Activated CD8-positive, alpha-beta memory T cell treated with anti-CD3 and anti-CD28 coated beads for 48 hours (primary cell): ENCODE measurements at regions not wholly inside any gene's neighbourhood (a gene's known extent, or its start where the extent isn't known, plus 50 kb on each side); places are given as distances from the start of the nearest gene placed in this dataset.
"Not testable (repeated sequence)": the region's sequence is repeated elsewhere in the genome, so short reads cannot be mapped to it uniquely, and the experiment has no call there.

Experiments used
- DNase-seq, 3 experiments: peaks; one replicate each; pipeline ENCODE4 v3.0.0-alpha.2; 2020; ENCODE audit warnings: low read depth in 2 of 3, low spot score in 2 of 3

DNA sequence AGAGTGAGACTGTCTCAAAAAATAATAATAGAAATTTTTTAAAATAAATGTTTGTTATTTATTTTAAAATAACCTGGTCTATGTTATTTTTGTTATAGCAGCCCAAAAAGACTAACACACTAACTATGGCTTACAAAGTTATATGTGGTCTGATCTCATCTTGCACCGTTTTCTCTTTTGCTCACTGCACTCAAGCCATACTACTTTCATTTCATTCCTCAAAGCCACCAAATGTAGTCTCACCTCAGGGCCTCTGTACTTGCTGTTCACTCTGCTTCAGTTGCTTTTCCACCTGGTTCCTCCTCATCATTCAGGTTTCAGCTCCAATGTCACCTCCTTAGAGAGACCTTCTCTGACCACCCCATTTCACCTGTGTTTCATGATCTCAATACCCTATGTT is 55.2 kb upstream of the MDM1 start:
- no peak for DNase-seq

DNA sequence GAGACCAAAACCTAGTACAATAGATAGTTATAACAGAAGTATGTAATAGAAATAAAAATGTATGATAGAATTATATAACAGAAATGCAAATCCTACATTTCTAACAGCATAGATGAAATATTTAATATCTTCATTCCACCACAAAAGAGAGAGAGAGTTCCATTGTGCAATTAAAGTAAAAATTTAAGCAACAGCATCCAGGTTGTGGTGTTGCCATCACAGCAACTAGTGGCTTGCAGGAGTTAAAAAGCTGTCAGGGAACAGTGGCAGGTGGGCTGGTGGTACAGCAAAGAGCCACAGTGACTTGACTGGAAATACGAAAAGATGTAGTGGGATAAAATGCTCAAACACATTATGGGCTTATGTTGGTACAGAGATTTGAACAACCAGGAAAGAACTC is 57.1 kb upstream of the MDM1 start:
- no peak for DNase-seq

DNA sequence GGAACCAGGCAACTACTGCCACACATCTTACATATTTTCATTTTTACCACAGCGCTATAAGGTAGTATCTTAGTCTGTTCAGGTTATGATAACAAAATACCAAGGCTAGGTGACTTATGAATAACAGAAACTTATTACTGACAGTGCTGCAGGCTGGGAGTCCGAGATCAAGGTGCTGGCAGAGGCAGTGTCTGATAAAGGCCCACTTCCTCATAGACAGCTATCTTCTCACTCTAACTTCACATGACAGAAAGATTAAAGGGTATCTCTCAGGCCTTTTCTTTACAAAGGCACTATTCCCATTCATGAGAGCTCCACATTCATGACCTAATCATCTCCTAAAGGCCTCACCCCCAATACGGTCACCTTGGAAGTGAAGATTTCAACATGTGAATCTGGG is 59.8 kb upstream of the MDM1 start:
- DNase-seq: no peak

DNA sequence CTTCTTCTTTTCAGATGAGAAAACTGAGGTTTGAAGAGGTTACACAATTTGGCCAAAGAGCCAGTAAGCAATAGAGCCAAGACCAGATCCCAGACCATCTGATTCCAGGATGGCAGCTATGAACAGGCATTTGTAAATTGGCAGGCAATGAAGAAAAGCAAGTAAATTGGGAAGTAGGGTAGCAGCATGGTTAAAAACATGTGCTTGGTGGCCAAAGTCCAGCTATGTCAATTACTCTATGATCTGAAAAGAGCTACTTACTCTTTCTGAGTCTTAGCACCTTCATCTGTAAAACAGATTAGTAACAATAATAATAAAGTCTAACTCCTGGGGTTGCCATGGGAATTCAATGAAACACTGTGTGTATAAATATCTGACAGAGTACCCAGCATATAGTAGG is 60.2 kb upstream of the MDM1 start:
- DNase-seq: no peak

DNA sequence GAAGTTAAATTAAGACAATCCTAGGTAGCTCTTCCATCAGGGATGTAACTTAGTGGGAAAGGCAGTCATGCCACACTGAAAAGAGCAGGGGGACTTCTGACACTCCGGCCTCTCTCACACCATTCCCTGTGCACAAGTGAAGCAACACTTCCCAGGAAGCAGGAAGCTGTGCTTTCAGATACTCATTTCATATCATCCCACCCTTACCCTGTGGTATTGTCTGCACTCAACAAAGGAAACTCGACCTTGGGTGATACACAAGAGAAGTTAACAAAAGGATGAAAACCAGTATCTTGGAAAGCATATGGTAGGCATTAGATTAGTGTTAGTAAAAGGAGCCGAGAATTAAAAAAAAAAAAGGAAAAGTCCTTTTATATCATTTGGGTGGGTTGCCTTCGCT is 61.3 kb upstream of the MDM1 start:
- DNase-seq: no peak

DNA sequence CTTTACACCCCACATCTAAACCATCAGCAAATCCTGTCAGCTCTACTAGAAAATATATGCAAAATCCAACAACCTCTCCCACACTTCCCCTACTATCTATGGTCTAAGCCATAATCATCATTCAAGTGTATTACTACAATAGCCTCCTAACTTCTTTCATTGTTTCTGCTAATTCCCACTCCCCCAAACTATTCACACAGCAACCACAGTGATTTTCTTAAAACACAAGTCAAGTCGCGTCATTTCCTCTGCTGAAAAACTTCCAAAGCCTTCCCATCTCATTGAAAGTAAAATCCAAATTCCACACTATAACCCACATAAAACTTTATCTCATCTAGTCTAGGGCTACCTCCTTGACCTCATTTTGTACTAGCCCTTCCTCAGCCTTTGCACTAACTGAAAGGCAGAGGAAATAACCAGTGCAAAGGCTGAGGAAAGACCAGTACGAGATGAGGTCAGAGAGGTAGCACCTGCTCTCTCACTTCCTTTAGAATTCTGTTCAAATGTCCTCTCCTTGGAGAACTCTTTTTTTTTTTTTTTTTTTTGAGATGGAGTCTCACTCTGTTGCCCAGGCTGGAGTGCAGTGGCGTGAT is 65.5 kb upstream of the MDM1 start:
- no peak for DNase-seq

DNA sequence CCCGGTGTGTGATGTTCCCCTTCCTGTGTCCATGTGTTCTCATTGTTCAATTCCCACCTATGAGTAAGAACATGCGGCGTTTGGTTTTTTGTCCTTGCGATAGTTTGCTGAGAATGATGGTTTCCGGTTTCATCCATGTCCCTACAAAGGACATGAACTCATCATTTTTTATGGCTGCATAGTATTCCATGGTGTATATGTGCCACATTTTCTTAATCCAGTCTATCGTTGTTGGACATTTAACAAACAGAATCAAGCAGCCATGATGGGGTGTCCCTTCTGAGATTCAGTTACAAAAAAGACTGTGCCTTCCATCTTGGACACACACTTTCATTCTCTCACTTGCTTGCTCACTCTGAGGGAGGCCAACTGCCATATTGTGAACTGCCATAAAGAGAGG is 66.5 kb upstream of the MDM1 start:
- DNase-seq: not testable (repeated sequence)

DNA sequence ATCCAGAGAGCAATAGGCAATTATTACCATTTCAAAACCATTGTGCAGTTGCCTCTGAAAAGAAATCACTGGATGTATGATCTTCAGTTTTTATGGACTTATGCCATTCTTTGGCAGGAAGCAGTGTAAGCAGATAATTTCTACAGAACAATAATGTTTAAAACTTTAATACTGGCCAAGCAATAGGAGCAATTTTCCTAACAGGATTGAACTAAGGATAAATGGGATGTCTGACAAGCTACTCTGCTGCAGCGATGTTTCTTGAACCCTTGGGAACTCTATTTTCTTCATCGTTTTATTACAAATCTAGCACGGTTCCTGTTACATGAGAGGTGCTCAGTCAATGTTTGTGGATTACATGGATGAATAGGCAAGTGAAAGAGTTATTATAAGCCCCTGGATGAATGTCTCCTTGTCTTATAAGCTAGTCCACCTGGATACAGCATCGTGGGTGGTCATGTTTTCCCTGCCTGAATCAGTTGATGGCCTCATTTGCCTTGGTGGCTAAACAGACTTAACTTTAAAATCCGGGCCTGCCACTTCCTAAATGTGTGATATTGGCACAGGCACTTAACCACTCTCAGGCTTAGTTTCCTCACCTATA is 68.2 kb upstream of the MDM1 start:
- no peak for DNase-seq

DNA sequence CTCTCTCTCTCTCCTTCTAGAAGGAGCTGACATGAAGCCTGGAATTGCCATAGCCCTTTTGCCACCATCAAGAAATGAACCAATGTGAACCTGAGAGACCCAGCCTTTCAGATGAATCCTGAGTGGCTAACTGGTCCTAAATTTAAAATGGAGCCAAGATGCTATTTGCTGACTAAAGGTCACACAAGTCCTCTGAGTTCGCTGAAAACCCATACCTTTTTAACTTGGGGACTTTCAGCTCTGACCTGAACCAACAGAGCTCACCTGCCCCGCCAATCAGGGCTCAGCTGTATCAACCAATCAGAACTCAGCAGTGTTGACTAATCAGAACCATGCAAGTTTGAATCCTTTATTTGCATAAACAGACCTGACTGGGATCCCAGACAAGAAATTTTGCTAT is 70.3 kb upstream of the MDM1 start:
- DNase-seq: no peak

DNA sequence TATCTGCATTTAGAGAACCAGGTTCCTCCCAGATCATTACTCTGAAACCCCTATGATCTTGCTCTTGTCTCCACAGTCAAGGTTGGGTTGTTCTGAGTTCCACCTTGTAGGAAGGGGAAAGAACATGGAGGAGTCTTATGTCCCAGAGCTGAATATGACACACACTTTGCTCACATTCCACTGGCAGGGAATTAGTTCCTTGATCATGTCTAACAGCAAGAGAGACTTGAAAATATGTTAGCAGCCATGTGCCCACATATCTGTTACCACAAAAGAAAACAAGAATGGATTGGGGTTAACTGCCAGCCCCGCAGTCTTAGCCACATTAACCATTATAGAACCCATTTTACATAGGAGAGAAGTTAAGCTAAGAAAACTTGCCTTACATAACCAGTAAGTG is 71.1 kb upstream of the MDM1 start:
- DNase-seq: no peak

DNA sequence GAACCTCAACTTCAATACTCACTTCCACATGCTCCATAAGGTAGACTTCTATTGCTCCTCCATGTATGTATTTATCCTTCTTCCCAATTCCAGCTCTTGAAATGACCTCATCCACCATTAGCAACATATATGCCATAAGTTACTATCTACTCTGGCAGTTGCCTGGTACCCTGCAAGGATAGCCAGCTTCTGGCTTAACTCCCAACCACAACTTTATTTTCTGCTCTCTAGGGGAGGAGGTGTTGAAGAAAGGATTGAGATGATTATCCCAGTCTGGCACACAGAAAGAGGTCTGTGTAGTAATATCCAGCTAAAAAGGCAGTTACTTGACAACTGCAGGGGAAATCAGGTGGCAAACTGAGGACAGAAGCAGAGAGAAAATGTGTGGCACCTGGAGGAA is 71.5 kb upstream of the MDM1 start:
- no peak for DNase-seq

DNA sequence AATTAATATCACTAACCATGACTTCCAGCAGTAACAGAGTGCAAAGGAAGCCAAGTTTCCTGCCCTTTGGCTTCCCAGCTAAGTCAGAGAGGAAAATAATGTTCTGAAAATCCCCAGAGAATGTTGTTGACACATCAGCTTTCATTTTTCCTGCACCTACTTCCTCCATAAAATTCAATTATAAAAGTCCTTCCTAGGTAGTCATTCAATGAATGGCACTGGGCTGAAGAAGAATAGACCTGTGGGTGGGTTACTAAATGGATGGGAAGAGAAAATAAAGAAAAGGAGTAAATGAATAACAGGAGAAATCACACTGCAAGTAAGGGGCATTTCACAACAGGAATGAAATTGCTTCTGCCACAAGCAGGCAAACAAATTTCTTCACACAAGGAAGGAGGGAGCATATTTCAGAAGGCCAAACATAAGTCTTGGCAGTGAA is 73.2 kb upstream of the MDM1 start:
- no peak for DNase-seq

DNA sequence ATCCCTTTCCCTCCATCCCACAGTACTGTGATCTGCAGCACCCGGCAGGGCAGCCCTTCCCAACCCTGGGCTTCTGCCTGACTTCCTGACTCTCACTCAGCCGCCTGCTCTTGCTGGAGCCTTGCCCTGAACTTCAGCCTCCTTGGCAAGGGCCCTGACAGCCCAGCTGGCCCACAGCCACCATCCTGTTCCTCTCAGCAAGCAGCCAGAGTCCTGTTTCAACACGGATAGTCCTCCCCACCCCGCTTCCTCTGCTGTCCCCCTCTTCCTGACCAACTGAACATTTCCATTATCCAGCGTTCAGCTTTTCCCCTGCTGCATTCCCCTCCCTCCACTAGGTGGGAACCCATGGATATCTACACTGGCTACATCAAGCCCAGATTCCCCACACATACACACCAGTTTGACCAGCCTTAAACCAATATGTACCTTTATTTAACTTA is 74.0 kb upstream of the MDM1 start:
- DNase-seq: no peak

DNA sequence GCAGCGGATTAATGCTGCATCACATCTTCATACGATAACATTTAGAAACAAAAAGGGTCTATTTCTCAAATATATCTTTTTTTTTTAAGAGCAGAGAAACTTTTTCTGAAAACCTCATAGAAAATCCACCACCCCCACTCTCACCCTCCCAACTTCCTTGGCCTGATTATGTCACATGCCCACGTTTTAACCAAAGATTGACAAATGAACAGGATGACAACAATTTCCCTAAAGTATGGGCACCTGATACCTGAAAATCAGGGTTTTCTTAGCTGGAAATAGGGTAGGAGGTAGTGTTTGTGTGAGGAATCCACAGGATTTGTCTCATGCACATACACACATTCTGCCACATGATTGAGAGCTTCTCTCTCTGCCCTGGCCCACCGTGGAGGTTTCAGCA is 74.7 kb upstream of the MDM1 start:
- no peak for DNase-seq

DNA sequence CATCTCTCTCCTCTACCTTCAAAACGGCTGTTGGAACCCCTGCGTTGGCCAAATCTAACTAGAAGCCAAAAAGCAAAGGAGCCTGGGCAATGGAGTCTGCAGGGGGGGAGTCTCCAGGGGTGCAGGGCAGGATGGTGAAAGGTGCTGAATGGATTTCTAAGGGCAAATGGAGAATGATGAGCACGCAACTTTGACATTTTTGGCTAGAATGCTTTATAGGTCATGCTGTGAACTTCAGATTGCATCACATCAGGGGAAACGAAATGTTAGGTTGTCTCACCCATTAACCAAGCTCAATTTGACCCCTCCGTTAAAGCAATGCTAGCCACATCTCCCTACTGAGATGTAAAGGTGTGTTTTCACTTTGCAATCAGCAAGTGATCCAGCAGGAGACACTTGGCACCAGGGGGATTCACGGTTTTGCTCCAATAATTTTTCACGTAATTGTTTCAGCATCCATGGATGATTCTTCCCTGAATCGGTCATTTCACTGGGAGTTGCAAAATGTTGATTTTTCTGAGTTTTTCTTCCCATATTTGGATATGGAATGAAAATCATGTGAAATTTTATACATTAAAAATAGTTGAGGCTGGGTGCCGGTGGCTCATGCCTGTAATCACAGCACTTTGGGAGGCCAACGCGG is 78.0 kb upstream of the MDM1 start:
- DNase-seq: no peak

DNA sequence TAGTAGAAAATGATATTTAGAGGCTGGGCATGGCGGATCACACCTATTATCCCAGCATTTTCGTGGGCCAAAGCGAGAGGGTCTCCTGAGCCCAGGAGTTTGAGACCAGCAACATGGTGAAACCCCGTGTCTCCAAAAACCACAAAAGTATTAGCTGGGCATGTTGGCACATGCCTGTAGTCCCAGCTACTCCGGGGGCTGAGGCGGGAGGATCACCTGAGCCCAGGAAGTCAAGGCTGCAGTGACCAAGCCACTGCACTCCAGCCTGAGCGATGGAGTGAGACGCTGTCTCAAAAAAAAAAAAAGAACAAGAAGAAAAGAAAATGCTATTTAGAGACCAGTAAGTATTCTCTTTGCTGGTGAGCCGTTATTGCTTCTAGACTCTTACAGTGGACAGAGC is 79.2 kb upstream of the MDM1 start:
- no peak for DNase-seq

DNA sequence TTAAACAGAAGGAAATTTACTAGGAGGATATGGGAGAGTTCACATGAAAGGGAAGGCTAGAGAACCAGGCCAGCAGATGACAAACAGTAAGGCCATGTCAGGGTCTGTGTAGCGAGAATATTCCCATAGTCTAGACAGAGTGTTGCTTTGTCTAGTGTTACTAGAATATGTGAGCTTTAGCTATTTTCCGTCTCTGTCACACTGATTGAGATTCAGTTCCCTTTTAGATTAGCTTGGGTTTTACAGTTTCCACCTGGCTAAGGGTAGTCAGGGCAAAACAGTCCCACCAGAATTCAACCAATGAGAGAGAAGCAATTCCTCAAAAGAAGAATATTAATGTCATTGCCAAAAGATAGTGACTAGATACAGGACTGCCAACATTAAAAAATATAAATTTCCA is 82.8 kb upstream of the MDM1 start:
- no peak for DNase-seq

DNA sequence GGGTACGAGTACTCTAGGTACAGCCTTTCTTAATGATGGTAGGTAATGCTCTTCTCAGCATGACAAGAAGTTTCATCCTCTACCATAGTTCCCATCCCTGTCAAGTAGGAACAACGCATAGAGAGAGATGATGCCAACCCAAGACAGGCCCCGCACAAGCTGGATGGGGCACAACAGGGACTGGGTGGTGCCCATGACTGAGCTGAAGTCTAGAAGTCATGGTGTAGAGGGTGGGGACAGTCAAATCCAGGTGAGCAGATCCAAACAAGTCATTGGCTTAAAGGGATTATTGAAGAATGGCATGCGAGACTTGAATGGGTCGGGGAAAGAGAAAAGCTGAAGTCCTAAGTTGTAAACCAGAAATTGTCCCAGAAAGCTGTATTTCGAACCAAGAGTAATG is 84.2 kb upstream of the MDM1 start:
- no peak for DNase-seq

DNA sequence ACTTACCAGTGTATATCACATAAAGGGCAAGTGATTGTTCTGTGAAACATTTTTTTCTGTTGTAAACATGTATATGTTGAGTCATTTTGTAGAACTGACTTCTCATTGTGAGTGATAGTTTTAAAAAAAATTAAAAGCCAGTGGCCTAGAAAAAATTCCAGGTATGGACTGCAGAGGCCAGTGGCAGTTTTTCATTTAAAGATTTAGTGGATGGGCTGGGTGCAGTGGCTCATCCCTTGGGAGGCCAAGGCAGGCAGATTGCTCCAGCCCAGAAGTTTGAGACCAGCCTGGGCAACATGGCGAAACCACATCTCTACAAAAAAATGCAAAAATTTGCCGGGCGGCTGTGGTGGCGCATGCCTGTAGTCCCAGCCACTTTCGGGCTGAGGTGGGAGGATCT is 84.7 kb upstream of the MDM1 start:
- DNase-seq: no peak

DNA sequence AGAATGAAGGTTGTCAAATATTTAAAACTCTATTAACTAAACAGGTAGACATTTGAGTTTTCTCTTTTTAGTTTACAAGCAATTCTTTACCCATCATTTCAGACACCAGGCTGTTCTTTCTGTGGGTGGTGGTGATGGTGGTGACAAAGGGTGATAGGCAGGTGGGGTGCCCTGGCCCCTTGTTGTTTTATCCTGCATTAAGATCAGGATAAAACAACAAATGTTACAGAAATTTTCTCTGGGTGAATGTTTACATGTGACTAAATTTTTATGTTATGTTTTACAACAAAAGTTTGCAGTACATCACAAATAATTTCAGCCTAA is 85.9 kb upstream of the MDM1 start:
- DNase-seq: no peak

DNA sequence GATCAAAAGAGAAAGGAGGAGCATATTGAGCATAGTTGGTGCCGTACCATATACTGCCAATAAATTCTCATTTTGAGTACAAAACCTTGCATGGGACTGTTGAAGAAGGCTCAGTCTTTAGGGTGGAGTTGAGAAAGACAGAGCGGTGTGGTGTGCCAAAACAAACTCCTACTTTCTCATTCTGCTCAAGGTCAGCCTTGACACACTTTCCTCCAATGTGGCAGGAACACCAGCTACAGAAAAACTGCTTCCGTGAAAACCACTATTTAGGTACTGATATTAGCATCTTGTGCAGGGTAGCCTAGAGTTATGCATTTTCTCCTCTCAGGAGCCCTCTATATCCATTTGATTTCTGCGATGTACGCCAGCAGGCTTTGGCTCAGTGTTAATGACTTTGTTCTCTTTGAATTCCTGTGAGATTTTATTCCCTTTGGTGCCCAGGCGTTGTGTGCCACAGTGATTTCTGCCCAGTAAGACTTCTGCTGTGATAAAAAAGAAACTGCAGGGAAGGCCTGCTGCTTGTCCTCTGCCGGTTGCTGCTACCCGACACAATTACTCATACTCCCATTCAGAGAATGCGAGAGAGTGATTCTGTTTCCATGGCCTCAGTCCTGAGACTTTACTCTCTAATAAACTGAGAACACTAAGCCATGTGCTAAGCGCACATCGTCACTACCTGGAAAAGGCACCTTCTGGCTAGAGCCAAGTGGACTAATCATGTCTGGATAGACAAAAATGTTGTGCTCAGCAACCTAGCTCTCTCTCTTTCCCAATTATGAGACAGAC is 88.3 kb upstream of the MDM1 start:
- no peak for DNase-seq

DNA sequence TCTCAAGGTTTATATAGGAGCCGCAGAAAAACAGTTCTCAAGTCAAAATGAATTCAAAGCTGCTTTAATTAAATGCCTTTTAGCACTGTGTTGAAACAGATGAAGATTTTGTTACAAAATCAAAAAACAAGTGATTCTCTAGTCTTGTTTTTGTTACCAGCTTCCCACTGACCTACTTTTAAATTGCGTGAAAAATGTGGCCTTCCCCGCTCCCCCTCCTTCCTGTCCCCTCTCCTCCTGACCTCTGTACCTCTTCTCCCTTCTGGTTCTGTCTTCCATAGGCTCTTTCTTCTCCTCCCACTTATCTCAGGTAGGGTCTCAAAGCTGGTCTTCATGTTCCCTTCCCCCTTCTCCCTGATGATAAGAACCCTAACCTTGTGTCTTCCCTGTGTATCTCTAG is 90.0 kb upstream of the MDM1 start:
- DNase-seq: no peak
